ENCODE measurements at regions not wholly inside any gene's neighbourhood (a gene's known extent, or its start where the extent isn't known, plus 50 kb on each side); places are given as distances from the start of the nearest gene placed in this dataset.

DNA sequence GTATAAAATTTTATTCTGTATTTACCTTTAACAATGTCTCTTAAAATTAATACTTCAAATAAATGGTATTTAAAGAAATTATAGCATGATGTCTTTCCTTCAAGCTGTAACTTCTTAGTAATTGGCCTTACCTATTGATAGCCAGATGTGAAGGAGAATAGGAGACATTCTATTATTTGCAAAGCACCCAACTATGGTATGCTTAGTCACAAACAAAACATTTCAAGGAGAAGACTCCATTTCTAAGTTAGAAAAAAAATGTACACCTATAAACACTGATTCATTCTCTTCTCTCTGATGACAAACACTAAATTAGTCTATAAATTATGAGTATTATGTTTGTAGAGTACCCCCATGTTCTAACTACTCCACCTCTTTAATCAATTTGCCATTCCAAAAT is 66.4 kb downstream of the NKX6-1 start:
- TF ChIP-seq CTCF (IDR thresholded peaks at IDR 0.05), result no peak
- Histone ChIP-seq H3K9me3 (no peaks in the 10 kb centered on the region), H3K36me3 (no peaks in the 10 kb centered on the region), H3K4me1 (no peaks in the 10 kb centered on the region), H3K27me3 (ENCODE audit: low read depth) (no peaks in the 10 kb centered on the region), H3K4me3 (no peak overlapping the region), H3K27ac (no peak overlapping the region)
- intact Hi-C loops (cut with DNase I), result no loop called here
- DNase-seq (no peak), ATAC-seq (no peak)

DNA sequence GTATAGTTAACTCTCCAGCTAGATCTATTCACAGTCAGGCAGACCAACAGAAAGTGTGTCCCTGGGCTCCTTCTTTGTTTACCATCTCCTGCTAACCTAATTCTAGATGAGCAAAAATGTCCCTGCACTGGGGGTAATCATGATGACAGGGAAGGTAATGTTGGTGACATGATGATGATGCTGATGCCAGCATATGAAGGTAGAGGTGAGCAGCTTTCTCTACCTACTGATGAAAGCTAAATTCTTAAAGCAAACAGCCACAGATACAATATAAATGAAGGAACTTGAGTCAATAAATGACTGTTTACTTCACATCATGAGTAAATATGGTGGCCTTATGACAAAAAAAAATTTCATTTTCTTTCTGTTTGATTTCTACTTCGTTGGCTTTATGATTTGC is 78.5 kb downstream of the NKX6-1 start:
- intact Hi-C loops (cut with DNase I), result no loop called here
- H3K27ac ChIP-seq, result no peak overlapping the region
- no peaks in the 10 kb centered on the region for H3K36me3 ChIP-seq
- H3K27me3 ChIP-seq (ENCODE audit: low read depth), result no peaks in the 10 kb centered on the region
- H3K4me1 ChIP-seq, result no peaks in the 10 kb centered on the region
- no peak overlapping the region for H3K4me3 ChIP-seq
- DNase-seq, result no peak
- TF ChIP-seq CTCF (IDR thresholded peaks at IDR 0.05), result no peak
- no peak for ATAC-seq
- no peaks in the 10 kb centered on the region for H3K9me3 ChIP-seq

DNA sequence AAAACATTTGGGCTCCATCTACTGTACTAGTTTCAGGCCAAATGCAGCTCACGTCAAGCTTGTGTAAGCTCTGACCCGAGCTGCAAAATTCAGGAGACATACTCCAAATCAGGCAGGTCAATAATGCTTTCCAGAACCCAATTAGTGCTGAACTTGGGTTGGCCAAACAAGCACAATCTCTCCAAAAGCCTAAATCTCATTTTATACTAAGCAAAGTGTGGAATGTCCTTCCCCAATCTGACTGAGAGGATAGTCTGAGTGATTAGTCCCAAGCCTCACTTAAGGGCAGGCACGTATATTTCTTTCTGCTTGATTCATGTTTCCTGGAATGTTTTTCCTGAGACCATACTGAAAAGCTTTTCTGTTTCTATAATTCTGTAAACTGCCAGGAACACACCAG is 79.9 kb downstream of the NKX6-1 start:
- no peak for ATAC-seq
- no peak for DNase-seq
- no peaks in the 10 kb centered on the region for H3K27me3 ChIP-seq (ENCODE audit: low read depth)

GRCh38 chr4:84417997-84418709 is 80.9 kb downstream of the NKX6-1 start:
- Histone ChIP-seq H3K27me3 (ENCODE audit: low read depth) (no peaks in the 10 kb centered on the region), H3K36me3 (no peaks in the 10 kb centered on the region), H3K27ac (no peak overlapping the region), H3K9me3 (no peaks in the 10 kb centered on the region), H3K4me1 (no peaks in the 10 kb centered on the region), H3K4me3 (no peak overlapping the region)
- no peak for ATAC-seq
- DNase-seq, result no peak
- TF ChIP-seq CTCF (IDR thresholded peaks at IDR 0.05), result no peak
- intact Hi-C loops (cut with DNase I), result no loop called here

More for the DNA sequence above, 79.9 kb downstream of the NKX6-1 start:
- Histone ChIP-seq H3K4me3 (no peak overlapping the region), H3K4me1 (no peaks in the 10 kb centered on the region), H3K36me3 (no peaks in the 10 kb centered on the region), H3K9me3 (no peaks in the 10 kb centered on the region), H3K27ac (no peak overlapping the region)
- intact Hi-C loops (cut with DNase I), result no loop called here
- no peak for TF ChIP-seq CTCF (IDR thresholded peaks at IDR 0.05)

- no peaks in the 10 kb centered on the region for H3K36me3 ChIP-seq
- ATAC-seq, result no peak
- no peak for DNase-seq
These were observed 85.1 kb downstream of the NKX6-1 start for GRCh38 chr4:84413976-84414375.

More at GRCh38 chr4:84413976-84414375, 85.1 kb downstream of the NKX6-1 start:
- no peaks in the 10 kb centered on the region for H3K9me3 ChIP-seq
- H3K4me1 ChIP-seq, result no peaks in the 10 kb centered on the region
- no peak overlapping the region for H3K27ac ChIP-seq
- no peaks in the 10 kb centered on the region for H3K27me3 ChIP-seq (ENCODE audit: low read depth)
- H3K4me3 ChIP-seq, result no peak overlapping the region
- TF ChIP-seq CTCF (IDR thresholded peaks at IDR 0.05), result no peak
- intact Hi-C loops (cut with DNase I), result no loop called here
